PC-9 (cell line): ENCODE measurements at regions not wholly inside any gene's neighbourhood (a gene's known extent, or its start where the extent isn't known, plus 50 kb on each side); places are given as distances from the start of the nearest gene placed in this dataset.

Experiments used
- EZH2 ChIP-seq: fragments of 200-600 bp; sonication (generic); IDR thresholded peaks from 2 replicates; pipeline ENCODE4 v1.8.0; 2017; ENCODE audit warnings: antibody characterized with exemption, low read depth
- TF ChIP-seq, protein P1 (sequence below): fragments of 200-600 bp; sonication (generic); conservative IDR thresholded peaks from 2 replicates; pipeline ENCODE4 v1.6.1; 2017; ENCODE audit warnings: mixed run types, antibody characterized with exemption, mild to moderate bottlenecking, moderate library complexity

GRCh38 chr7:45982132-45982531, 61.1 kb upstream of the IGFBP3 start:
- TF ChIP-seq, protein P1, sequence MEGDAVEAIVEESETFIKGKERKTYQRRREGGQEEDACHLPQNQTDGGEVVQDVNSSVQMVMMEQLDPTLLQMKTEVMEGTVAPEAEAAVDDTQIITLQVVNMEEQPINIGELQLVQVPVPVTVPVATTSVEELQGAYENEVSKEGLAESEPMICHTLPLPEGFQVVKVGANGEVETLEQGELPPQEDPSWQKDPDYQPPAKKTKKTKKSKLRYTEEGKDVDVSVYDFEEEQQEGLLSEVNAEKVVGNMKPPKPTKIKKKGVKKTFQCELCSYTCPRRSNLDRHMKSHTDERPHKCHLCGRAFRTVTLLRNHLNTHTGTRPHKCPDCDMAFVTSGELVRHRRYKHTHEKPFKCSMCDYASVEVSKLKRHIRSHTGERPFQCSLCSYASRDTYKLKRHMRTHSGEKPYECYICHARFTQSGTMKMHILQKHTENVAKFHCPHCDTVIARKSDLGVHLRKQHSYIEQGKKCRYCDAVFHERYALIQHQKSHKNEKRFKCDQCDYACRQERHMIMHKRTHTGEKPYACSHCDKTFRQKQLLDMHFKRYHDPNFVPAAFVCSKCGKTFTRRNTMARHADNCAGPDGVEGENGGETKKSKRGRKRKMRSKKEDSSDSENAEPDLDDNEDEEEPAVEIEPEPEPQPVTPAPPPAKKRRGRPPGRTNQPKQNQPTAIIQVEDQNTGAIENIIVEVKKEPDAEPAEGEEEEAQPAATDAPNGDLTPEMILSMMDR, result no peak
- no peak for TF ChIP-seq EZH2
